ENCODE measurements at regions not wholly inside any gene's neighbourhood (a gene's known extent, or its start where the extent isn't known, plus 50 kb on each side); places are given as distances from the start of the nearest gene placed in this dataset.

DNA sequence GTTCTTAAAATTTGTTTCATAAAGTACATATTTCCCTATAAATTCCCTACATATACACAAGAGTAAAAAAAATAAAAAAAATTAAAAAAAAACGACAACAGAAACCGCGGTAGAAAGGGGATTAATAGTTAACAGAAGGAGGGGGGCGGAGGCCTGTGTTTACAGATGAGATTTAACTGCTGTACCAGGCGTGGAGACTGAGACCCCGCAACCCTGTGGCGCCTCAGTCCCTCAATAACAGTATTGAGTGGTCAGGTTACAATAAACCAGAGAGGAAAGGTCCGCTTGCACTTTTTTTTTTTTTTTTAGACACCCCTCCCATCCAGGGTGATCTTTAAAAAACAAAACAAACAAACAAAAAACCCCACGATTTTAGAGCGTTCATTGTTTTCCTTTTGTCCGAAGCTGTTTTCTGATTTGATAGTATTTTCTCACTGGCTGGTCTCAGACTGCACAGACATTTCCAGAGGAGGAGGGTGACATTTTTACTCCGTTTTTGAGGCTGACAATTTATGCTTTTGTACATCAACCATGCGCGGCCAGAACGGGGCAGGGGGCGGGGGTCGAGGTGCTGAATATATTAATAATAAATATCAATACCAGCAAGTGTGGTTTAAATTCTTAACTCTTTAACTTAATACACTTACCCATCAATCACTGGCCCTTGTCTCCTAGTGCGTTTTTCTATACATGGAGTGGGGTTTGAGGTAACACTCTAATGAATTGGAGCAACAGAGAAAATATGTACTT lies 1223.9 kb downstream of the BRINP3 start:
- TF ChIP-seq EZH2 (IDR thresholded peaks at IDR 0.05; ENCODE audit: low read depth), result no peak
- TF ChIP-seq CTCF (conservative IDR thresholded peaks at IDR 0.05), result no peak

Data from PC-9 (cell line).